PC-3 (cell line): ENCODE measurements at regions not wholly inside any gene's neighbourhood (a gene's known extent, or its start where the extent isn't known, plus 50 kb on each side); places are given as distances from the start of the nearest gene placed in this dataset.

ENCODE experiments used
- ATAC-seq: fragments of 200-7000 bp; cut with Tn5 transposase; 2 replicates; pipeline ENCODE4 v1.9.1; 2020; ENCODE audit warnings: mild to moderate bottlenecking, moderate library complexity
- BruUV-seq: library from RNA; stranded (reverse); fragments of 400-500 nt; replicated peaks from 2 replicates; lab custom pipeline; 2021; lab: Mats Ljungman, UMichigan
- CTCF ChIA-PET: fragments of 300-600 bp; sonication (Branson Sonifier 250); formaldehyde crosslinking; loops from one replicate; lab custom pipeline; 2022; ENCODE audit warnings: antibody characterized with exemption; lab: Charles Lee
- POLR2A ChIA-PET: fragments of 300-600 bp; sonication (Branson Sonifier 250); formaldehyde crosslinking; loops from one replicate; lab custom pipeline; 2022; ENCODE audit warnings: antibody characterized with exemption; ENCODE audit not compliant: unreplicated experiment; lab: Charles Lee
- DNase-seq: peaks from one replicate; pipeline ENCODE4 v3.0.0-alpha.2; 2015
- H2AFZ ChIP-seq: fragments of 300-600 bp; sonication (generic); 2 replicates; pipeline ENCODE4 v1.6.0; 2016; ENCODE audit warnings: antibody characterized with exemption, low read length
- H3F3A ChIP-seq: fragments of 300-600 bp; sonication (generic); one replicate; pipeline ENCODE4 v1.6.0; 2017; ENCODE audit warnings: antibody characterized with exemption, low read length, control low read depth, mild to moderate bottlenecking; ENCODE audit not compliant: unreplicated experiment
- H3K27ac ChIP-seq: fragments of 300-600 bp; sonication (generic); 2 replicates; pipeline ENCODE4 v1.5.1; 2016; ENCODE audit warnings: mild to moderate bottlenecking, low read length
- H3K27me3 ChIP-seq: fragments of 300-600 bp; sonication (generic); 2 replicates; pipeline ENCODE4 v1.6.1; 2016; ENCODE audit warnings: low read length, mixed read lengths
- H3K36me3 ChIP-seq: fragments of 300-600 bp; sonication (generic); 2 replicates; pipeline ENCODE4 v1.6.1; 2016; ENCODE audit warnings: low read depth, mixed run types, low read length, mixed read lengths
- H3K4me1 ChIP-seq: fragments of 300-600 bp; sonication (generic); 2 replicates; pipeline ENCODE4 v1.5.1; 2016; ENCODE audit warnings: low read length; ENCODE audit not compliant: insufficient read depth
- H3K4me2 ChIP-seq: fragments of 300-600 bp; sonication (generic); 2 replicates; pipeline ENCODE4 v1.6.0; 2016; ENCODE audit warnings: low read length
- H3K4me3 ChIP-seq: fragments of 300-600 bp; sonication (generic); 2 replicates; pipeline ENCODE4 v1.5.1; 2016; ENCODE audit warnings: mild to moderate bottlenecking, low read length, mixed read lengths
- H3K79me2 ChIP-seq: fragments of 300-600 bp; sonication (generic); 2 replicates; pipeline ENCODE4 v1.6.1; 2017; ENCODE audit warnings: low read length, mixed read lengths
- H3K9ac ChIP-seq: fragments of 300-600 bp; sonication (generic); 2 replicates; pipeline ENCODE4 v1.6.0; 2016; ENCODE audit warnings: mild to moderate bottlenecking, low read length
- H3K9me2 ChIP-seq: fragments of 300-600 bp; sonication (generic); replicated peaks from 2 replicates; pipeline ENCODE4 v1.6.1; 2016; ENCODE audit warnings: mixed run types, low read length, mixed read lengths
- H3K9me3 ChIP-seq: fragments of 300-600 bp; sonication (generic); 2 replicates; pipeline ENCODE4 v1.6.1; 2016; ENCODE audit warnings: low read length, mixed read lengths
- H4K20me1 ChIP-seq: fragments of 300-600 bp; sonication (generic); 2 replicates; pipeline ENCODE4 v1.6.1; 2016; ENCODE audit warnings: low read length, mixed read lengths
- EZH2 ChIP-seq: fragments of 300-600 bp; sonication (generic); IDR thresholded peaks from one replicate; pipeline ENCODE4 v1.6.1; 2017; ENCODE audit warnings: antibody characterized with exemption, mild to moderate bottlenecking, low read length; ENCODE audit not compliant: unreplicated experiment
- EZH2phosphoT487 ChIP-seq: fragments of 300-600 bp; sonication (generic); IDR thresholded peaks from 2 replicates; pipeline ENCODE4 v1.6.1; 2018; ENCODE audit warnings: mild to moderate bottlenecking, antibody characterized with exemption, low read length, borderline replicate concordance
- intact Hi-C: fragments of 100-400 bp; cut with micrococcal nuclease; formaldehyde crosslinking; loops from 2 replicates; pipeline ENCODE4 v1.9.0; 2023
- TF ChIP-seq, protein P1 (sequence below): fragments of 300-600 bp; sonication (generic); conservative IDR thresholded peaks from 2 replicates; pipeline ENCODE4 v1.5.1; 2017; ENCODE audit warnings: antibody characterized with exemption, low read depth, mild to moderate bottlenecking, low read length

GRCh38 chr6:26163427-26164119 lies 76.3 kb downstream of the HFE start:
- H2AFZ ChIP-seq, result no peak overlapping the region
- POLR2A ChIA-PET, result interaction anchor here (0.5 kb wide), 1 partner anchor 52 kb away, joined by 10 read pairs; no protein-coding TSS in a partner anchor

DNA sequence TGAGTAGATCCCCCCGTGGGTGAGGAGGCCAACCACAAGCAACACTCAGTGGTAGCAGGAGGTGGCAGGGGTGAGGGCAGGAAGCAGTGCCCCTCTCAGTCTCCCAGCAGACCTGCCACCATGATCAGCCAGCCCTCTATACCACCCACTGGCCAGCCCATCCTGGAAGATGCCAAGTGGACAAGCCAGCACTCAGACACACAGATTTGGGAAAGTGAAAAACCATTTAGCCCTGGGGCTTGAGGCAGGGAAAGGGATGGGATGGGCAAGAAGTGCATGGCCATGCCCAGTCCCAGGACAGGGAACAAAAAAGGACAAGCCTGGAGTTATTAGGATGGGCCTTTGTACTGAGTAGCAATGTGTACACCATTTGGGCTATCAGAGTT lies 76.9 kb downstream of the HFE start:
- Histone ChIP-seq H4K20me1 (peaks cover 17% of the 10 kb centered on the region), H3K79me2 (peaks cover 30% of the 10 kb centered on the region), H3K4me1 (peaks cover 15% of the 10 kb centered on the region), H3K9me3 (no peaks in the 10 kb centered on the region), H3F3A (no peaks in the 10 kb centered on the region), H3K9ac (no peak overlapping the region), H3K27ac (no peak overlapping the region), H3K27me3 (no peaks in the 10 kb centered on the region), H3K9me2 (no peaks in the 10 kb centered on the region), H3K4me2 (no peak overlapping the region), H3K36me3 (peaks cover 9% of the 10 kb centered on the region; the same call in 1 of the 2 replicates), H2AFZ (no peak overlapping the region), H3K4me3 (no peak overlapping the region)
- no TSS peak for BruUV-seq
- CTCF ChIA-PET, result no interaction called here
- ATAC-seq (no peak), DNase-seq (no peak)
- intact Hi-C loops, result no loop called here
- no peak for TF ChIP-seq EZH2phosphoT487
- TF ChIP-seq, protein P1, sequence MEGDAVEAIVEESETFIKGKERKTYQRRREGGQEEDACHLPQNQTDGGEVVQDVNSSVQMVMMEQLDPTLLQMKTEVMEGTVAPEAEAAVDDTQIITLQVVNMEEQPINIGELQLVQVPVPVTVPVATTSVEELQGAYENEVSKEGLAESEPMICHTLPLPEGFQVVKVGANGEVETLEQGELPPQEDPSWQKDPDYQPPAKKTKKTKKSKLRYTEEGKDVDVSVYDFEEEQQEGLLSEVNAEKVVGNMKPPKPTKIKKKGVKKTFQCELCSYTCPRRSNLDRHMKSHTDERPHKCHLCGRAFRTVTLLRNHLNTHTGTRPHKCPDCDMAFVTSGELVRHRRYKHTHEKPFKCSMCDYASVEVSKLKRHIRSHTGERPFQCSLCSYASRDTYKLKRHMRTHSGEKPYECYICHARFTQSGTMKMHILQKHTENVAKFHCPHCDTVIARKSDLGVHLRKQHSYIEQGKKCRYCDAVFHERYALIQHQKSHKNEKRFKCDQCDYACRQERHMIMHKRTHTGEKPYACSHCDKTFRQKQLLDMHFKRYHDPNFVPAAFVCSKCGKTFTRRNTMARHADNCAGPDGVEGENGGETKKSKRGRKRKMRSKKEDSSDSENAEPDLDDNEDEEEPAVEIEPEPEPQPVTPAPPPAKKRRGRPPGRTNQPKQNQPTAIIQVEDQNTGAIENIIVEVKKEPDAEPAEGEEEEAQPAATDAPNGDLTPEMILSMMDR, result no peak
- no peak for TF ChIP-seq EZH2
- POLR2A ChIA-PET, result no interaction called here

More at GRCh38 chr6:26163427-26164119, 76.3 kb downstream of the HFE start:
- no peak overlapping the region for H3K4me2 ChIP-seq
- peaks cover 21% of the 10 kb centered on the region for H4K20me1 ChIP-seq
- H3K36me3 ChIP-seq, result peaks cover 9% of the 10 kb centered on the region; the same call in 1 of the 2 replicates
- no peak overlapping the region for H3K27ac ChIP-seq
- no peaks in the 10 kb centered on the region for H3K27me3 ChIP-seq
- H3K9ac ChIP-seq, result no peak overlapping the region
- ATAC-seq (no peak), DNase-seq (no peak)
- no TSS peak for BruUV-seq
- peaks cover 15% of the 10 kb centered on the region for H3K4me1 ChIP-seq
- no peaks in the 10 kb centered on the region for H3K9me2 ChIP-seq
- H3K4me3 ChIP-seq, result no peak overlapping the region
- peaks cover 35% of the 10 kb centered on the region for H3K79me2 ChIP-seq
- CTCF ChIA-PET, result no interaction called here
- H3F3A ChIP-seq, result peaks cover 5% of the 10 kb centered on the region
- no peaks in the 10 kb centered on the region for H3K9me3 ChIP-seq
- TF ChIP-seq, protein P1, result no peak
- TF ChIP-seq EZH2phosphoT487, result no peak
- no peak for TF ChIP-seq EZH2
- intact Hi-C loops, result no loop called here

DNA sequence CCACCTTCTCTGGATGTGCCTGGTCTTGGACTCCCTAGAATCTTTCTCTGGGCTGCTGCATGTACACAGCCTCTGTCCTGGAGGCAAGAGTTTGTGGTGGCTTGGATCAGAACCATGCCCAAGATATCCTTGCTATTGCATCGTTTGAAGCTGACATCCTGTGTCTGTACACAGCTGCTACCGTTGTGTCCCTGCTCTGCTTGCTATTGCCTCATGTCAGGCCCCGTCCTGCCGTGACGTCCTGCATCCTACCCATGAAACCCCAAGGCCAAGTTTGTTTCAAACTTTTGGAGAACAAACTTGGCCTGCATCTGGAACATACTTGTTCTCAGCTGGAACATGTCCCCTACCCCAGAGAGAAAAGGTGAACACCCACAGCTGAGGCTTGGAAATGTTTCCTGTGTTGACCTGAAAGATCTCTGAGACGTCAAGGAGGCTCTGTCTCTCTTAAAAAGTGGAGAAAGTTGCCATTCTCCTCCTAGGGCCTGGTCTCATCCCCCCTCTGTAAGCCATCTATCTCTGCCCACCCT lies 78.1 kb downstream of the HFE start:
- no peak overlapping the region for H3K4me3 ChIP-seq
- no peaks in the 10 kb centered on the region for H3F3A ChIP-seq
- no peak overlapping the region for H3K4me2 ChIP-seq
- intact Hi-C loops, result no loop called here
- POLR2A ChIA-PET, result no interaction called here
- no peak for TF ChIP-seq EZH2phosphoT487
- TF ChIP-seq, protein P1, result no peak
- TF ChIP-seq EZH2, result no peak
- no peak for ATAC-seq
- no peaks in the 10 kb centered on the region for H3K9me3 ChIP-seq
- no peak for DNase-seq
- H3K9me2 ChIP-seq, result no peaks in the 10 kb centered on the region
- no peak overlapping the region for H3K27ac ChIP-seq
- peaks cover 7% of the 10 kb centered on the region; the same call in 1 of the 2 replicates for H3K4me1 ChIP-seq
- H3K9ac ChIP-seq, result no peak overlapping the region
- no peaks in the 10 kb centered on the region for H3K27me3 ChIP-seq
- CTCF ChIA-PET, result no interaction called here
- peaks cover 6% of the 10 kb centered on the region; the same call in 1 of the 2 replicates for H4K20me1 ChIP-seq
- H3K79me2 ChIP-seq, result peaks cover 18% of the 10 kb centered on the region
- no TSS peak for BruUV-seq
- H3K36me3 ChIP-seq, result peaks cover 9% of the 10 kb centered on the region; the same call in 1 of the 2 replicates
- H2AFZ ChIP-seq, result no peak overlapping the region
